ENCODE measurements at regions not wholly inside any gene's neighbourhood (a gene's known extent, or its start where the extent isn't known, plus 50 kb on each side); places are given as distances from the start of the nearest gene placed in this dataset.

- ATAC-seq (ENCODE audit: low read depth) (no peak), DNase-seq (no peak)
- Histone ChIP-seq H3K23ac (ENCODE audit: low read depth, low read length) (no peak overlapping the region), H3K9ac (ENCODE audit: low read depth, low read length) (no peak overlapping the region), H3K18ac (ENCODE audit: low read depth, low read length) (no peak overlapping the region), H4K5ac (ENCODE audit: low read depth, low read length) (no peak overlapping the region), H2BK20ac (ENCODE audit: low read depth, low read length) (no peak overlapping the region), H4K91ac (ENCODE audit: insufficient read depth, low read depth, low read length) (no peak overlapping the region), H3K56ac (ENCODE audit: extremely low read depth, insufficient read depth, low read length) (no peak overlapping the region), H2BK120ac (ENCODE audit: low read depth, low read length) (no peak overlapping the region), H3K9me1 (ENCODE audit: insufficient read depth, low read length) (no peaks in the 10 kb centered on the region), H3K36me3 (ENCODE audit: control insufficient read depth, insufficient read depth, low read length) (no peaks in the 10 kb centered on the region), H3K4me3 (ENCODE audit: insufficient read depth, low read depth, low read length) (no peak overlapping the region), H3K14ac (replicated peaks; ENCODE audit: low read depth, low read length) (no peak overlapping the region), H3K27me3 (ENCODE audit: control insufficient read depth, insufficient read depth, low read length) (no peaks in the 10 kb centered on the region), H4K20me1 (ENCODE audit: insufficient read depth, low read length) (no peaks in the 10 kb centered on the region), H3K4ac (ENCODE audit: low read depth, low read length) (no peak overlapping the region), H2AK5ac (ENCODE audit: low read depth, low read length) (no peak overlapping the region), H3K9me3 (ENCODE audit: control insufficient read depth, insufficient read depth, low read length) (peaks cover 9% of the 10 kb centered on the region; the same call in 1 of the 2 replicates), H4K8ac (ENCODE audit: low read depth in 2 of 2, low read length in 2 of 2) (no peak overlapping the region), H3K4me1 (ENCODE audit: control insufficient read depth, insufficient read depth, low read length) (no peaks in the 10 kb centered on the region), H2AFZ (replicated peaks; ENCODE audit: low read length, poor library complexity) (no peak overlapping the region), H3K79me1 (ENCODE audit: low read depth in 1 of 2, low read length in 2 of 2) (no peaks in the 10 kb centered on the region), H2BK5ac (ENCODE audit: low read depth, low read length, poor library complexity, severe bottlenecking) (no peak overlapping the region), H2BK15ac (ENCODE audit: low read depth, low read length) (no peak overlapping the region), H3K27ac (ENCODE audit: insufficient read depth, low read length) (no peak overlapping the region), H3K4me2 (ENCODE audit: low read depth, low read length) (no peak overlapping the region), H2AK9ac (replicated peaks; ENCODE audit: low read depth, low read length, poor library complexity) (no peak overlapping the region)
- intact Hi-C loops (cut with micrococcal nuclease) (no loop called here), in situ Hi-C loops (cut with MboI; ENCODE audit: low sequenced_read_pairs) (no loop called here), dilution Hi-C loops (cut with HindIII; ENCODE audit: low sequenced_read_pairs, unreplicated experiment) (no loop called here)
- no CpG with 5 or more reads among the region's 6 CpGs for whole genome bisulfite sequencing, 2 experiments (ENCODE audit: extremely low coverage in 2 of 2, insufficient read length in 1 of 2)
- TF ChIP-seq MXI1 (IDR thresholded peaks at IDR 0.05; ENCODE audit: borderline replicate concordance, low read depth, low read length) (no peak), RCOR1 (IDR thresholded peaks at IDR 0.05; ENCODE audit: insufficient replicate concordance, low read length) (no peak), MAFK (IDR thresholded peaks at IDR 0.05; ENCODE audit: low read depth, low read length) (no peak), MAZ (IDR thresholded peaks at IDR 0.05; ENCODE audit: borderline replicate concordance, low read depth, low read length) (no peak), FOS (IDR thresholded peaks at IDR 0.05; ENCODE audit: low read depth, low read length) (no peak), RAD21 (IDR thresholded peaks at IDR 0.05; ENCODE audit: low read length) (no peak), BHLHE40 (IDR thresholded peaks at IDR 0.05; ENCODE audit: low read depth, low read length) (no peak), ELK1 (IDR thresholded peaks at IDR 0.05; ENCODE audit: borderline replicate concordance, low read depth, low read length) (no peak), NFE2L2 (IDR thresholded peaks at IDR 0.05; ENCODE audit: low read depth, low read length) (no peak), CEBPB (IDR thresholded peaks at IDR 0.05; ENCODE audit: low read depth, low read length) (no peak)
- TF ChIP-seq, protein P1, sequence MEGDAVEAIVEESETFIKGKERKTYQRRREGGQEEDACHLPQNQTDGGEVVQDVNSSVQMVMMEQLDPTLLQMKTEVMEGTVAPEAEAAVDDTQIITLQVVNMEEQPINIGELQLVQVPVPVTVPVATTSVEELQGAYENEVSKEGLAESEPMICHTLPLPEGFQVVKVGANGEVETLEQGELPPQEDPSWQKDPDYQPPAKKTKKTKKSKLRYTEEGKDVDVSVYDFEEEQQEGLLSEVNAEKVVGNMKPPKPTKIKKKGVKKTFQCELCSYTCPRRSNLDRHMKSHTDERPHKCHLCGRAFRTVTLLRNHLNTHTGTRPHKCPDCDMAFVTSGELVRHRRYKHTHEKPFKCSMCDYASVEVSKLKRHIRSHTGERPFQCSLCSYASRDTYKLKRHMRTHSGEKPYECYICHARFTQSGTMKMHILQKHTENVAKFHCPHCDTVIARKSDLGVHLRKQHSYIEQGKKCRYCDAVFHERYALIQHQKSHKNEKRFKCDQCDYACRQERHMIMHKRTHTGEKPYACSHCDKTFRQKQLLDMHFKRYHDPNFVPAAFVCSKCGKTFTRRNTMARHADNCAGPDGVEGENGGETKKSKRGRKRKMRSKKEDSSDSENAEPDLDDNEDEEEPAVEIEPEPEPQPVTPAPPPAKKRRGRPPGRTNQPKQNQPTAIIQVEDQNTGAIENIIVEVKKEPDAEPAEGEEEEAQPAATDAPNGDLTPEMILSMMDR (conservative IDR thresholded peaks at IDR 0.05; ENCODE audit: low read depth, low read length), result no peak
- TF ChIP-seq, protein P2, sequence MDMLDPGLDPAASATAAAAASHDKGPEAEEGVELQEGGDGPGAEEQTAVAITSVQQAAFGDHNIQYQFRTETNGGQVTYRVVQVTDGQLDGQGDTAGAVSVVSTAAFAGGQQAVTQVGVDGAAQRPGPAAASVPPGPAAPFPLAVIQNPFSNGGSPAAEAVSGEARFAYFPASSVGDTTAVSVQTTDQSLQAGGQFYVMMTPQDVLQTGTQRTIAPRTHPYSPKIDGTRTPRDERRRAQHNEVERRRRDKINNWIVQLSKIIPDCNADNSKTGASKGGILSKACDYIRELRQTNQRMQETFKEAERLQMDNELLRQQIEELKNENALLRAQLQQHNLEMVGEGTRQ (IDR thresholded peaks at IDR 0.05; ENCODE audit: low read depth, low read length), result no peak
- ChIA-PET CTCF (no interaction called here), POLR2A (ENCODE audit: unreplicated experiment) (no interaction called here)
- BruUV-seq (replicated peaks), result no TSS peak
Observed at GRCh38 chr13:61778531-61778930, 362.9 kb upstream of the PCDH20 start.
